GM19397 (cell line): ENCODE measurements at regions not wholly inside any gene's neighbourhood (a gene's known extent, or its start where the extent isn't known, plus 50 kb on each side); places are given as distances from the start of the nearest gene placed in this dataset.

ENCODE experiments used
- ATAC-seq: cut with Tn5 transposase; IDR thresholded peaks from one replicate; pipeline ENCODE4 v1.9.1; 2021; ENCODE audit warnings: mild to moderate bottlenecking, moderate library complexity; ENCODE audit not compliant: unreplicated experiment

GRCh38 chr13:99122171-99122570, 78.5 kb upstream of the UBAC2 start:
- ATAC-seq, result no peak

- no peak for ATAC-seq
Observed at GRCh38 chr13:99123101-99124045, 77.3 kb upstream of the UBAC2 start.

GRCh38 chr13:99124046-99124400, 76.6 kb upstream of the UBAC2 start:
- no peak for ATAC-seq

- ATAC-seq, result no peak
Observed at GRCh38 chr13:99124794-99125316, 75.8 kb upstream of the UBAC2 start.

GRCh38 chr13:99125326-99125915, 75.2 kb upstream of the UBAC2 start:
- no peak for ATAC-seq

- ATAC-seq, result no peak
Observed at GRCh38 chr13:99126821-99127220, 73.8 kb upstream of the UBAC2 start.

GRCh38 chr13:99129050-99129449, 71.6 kb upstream of the UBAC2 start:
- ATAC-seq, result no peak

GRCh38 chr13:99129951-99130350, 70.7 kb upstream of the UBAC2 start:
- ATAC-seq, result no peak

- no peak for ATAC-seq
Observed at GRCh38 chr13:99131410-99131809, 69.2 kb upstream of the UBAC2 start.

- no peak for ATAC-seq
Observed at GRCh38 chr13:99132295-99132835, 68.3 kb upstream of the UBAC2 start.

- ATAC-seq, result no peak
Observed at GRCh38 chr13:99133230-99133629, 67.4 kb upstream of the UBAC2 start.

- ATAC-seq, result no peak
Observed at GRCh38 chr13:99133848-99134247, 66.8 kb upstream of the UBAC2 start.

GRCh38 chr13:99135591-99135990, 65.1 kb upstream of the UBAC2 start:
- no peak for ATAC-seq

GRCh38 chr13:99136427-99136954, 64.2 kb upstream of the UBAC2 start:
- ATAC-seq, result no peak

GRCh38 chr13:99140831-99141230, 59.8 kb upstream of the UBAC2 start:
- no peak for ATAC-seq

- ATAC-seq, result no peak
Observed at GRCh38 chr13:99143904-99144303, 56.8 kb upstream of the UBAC2 start.

- no peak for ATAC-seq
Observed at GRCh38 chr13:99144306-99144705, 56.3 kb upstream of the UBAC2 start.

GRCh38 chr13:99145461-99145860, 55.2 kb upstream of the UBAC2 start:
- ATAC-seq, result no peak

GRCh38 chr13:99150575-99151361, 49.9 kb upstream of the UBAC2 start:
- no peak for ATAC-seq
